H1 (cell line): ENCODE measurements at regions not wholly inside any gene's neighbourhood (a gene's known extent, or its start where the extent isn't known, plus 50 kb on each side); places are given as distances from the start of the nearest gene placed in this dataset.
"Not testable (repeated sequence)": the region's sequence is repeated elsewhere in the genome, so short reads cannot be mapped to it uniquely, and the experiment has no call there.

Source experiments
- CTCF ChIA-PET: fragments of 300-600 bp; sonication (Branson Sonifier 250); formaldehyde crosslinking; loops from one replicate; lab custom pipeline; 2021; ENCODE audit not compliant: partially characterized antibody; lab: Charles Lee
- POLR2A ChIA-PET: fragments of 300-600 bp; sonication (Branson Sonifier 250); formaldehyde crosslinking; loops from one replicate; lab custom pipeline; 2021; ENCODE audit warnings: inconsistent platforms; ENCODE audit not compliant: partially characterized antibody; lab: Charles Lee
- DNase-seq, 2 experiments: peaks; one replicate each; pipeline versions ENCODE4 v3.0.0 to v3.0.0-alpha.2; 2010 to 2022; ENCODE audit warnings: low spot score in 2 of 2, low read depth in 1 of 2, mixed read lengths in 1 of 2
- FAIRE-seq: peaks from 2 replicates; lab custom pipeline; 2011; peaks lifted over from hg19 to GRCh38; lab: Jason Lieb, UNC
- H2AFZ ChIP-seq: 2 replicates; pipeline ENCODE4 v1.8.1; 2012; ENCODE audit warnings: low read length, inconsistent platforms
- H2AK5ac ChIP-seq: 2 replicates; pipeline ENCODE4 v1.6.1; 2013; ENCODE audit warnings: low read depth, low read length
- H2BK120ac ChIP-seq: replicated peaks from 2 replicates; pipeline ENCODE3; 2013; ENCODE audit warnings: low read depth, low read length, inconsistent platforms
- H2BK12ac ChIP-seq: 2 replicates; pipeline ENCODE4 v1.6.1; 2013; ENCODE audit warnings: low read depth, low read length
- H2BK15ac ChIP-seq: 2 replicates; pipeline ENCODE4 v1.6.1; 2013; ENCODE audit warnings: low read length
- H2BK20ac ChIP-seq: 2 replicates; pipeline ENCODE4 v1.6.1; 2013; ENCODE audit warnings: low read length
- H2BK5ac ChIP-seq: 2 replicates; pipeline ENCODE4 v1.6.1; 2013; ENCODE audit warnings: low read depth, low read length
- H3K14ac ChIP-seq: 2 replicates; pipeline ENCODE4 v1.6.1; 2013; ENCODE audit warnings: inconsistent platforms; ENCODE audit not compliant: insufficient read length
- H3K18ac ChIP-seq: 2 replicates; pipeline ENCODE4 v1.6.1; 2013; ENCODE audit warnings: low read length; ENCODE audit errors: extremely low read depth
- H3K23ac ChIP-seq: 2 replicates; pipeline ENCODE4 v1.6.1; 2013; ENCODE audit warnings: inconsistent platforms; ENCODE audit not compliant: insufficient read length
- H3K23me2 ChIP-seq: 2 replicates; pipeline ENCODE4 v1.6.1; 2013; ENCODE audit warnings: low read depth, low read length
- H3K27ac ChIP-seq: 2 replicates; pipeline ENCODE4 v1.6.1; 2011; ENCODE audit warnings: low read depth, low read length, inconsistent platforms
- H3K27me3 ChIP-seq, 4 experiments: replicated peaks in 1 of 4; 1 replicate in 1 of 4; 2 replicates in 3 of 4; pipeline versions ENCODE4 v1.6.1 to v1.8.1; 2011 to 2013; ENCODE audit warnings: low read length in 3 of 4, mild to moderate bottlenecking in 3 of 4, inconsistent platforms in 2 of 4, mixed read lengths in 2 of 4, moderate library complexity in 1 of 4; ENCODE audit not compliant: control insufficient read depth in 3 of 4, insufficient read depth in 3 of 4; ENCODE audit errors: extremely low read depth in 1 of 4
- H3K36me3 ChIP-seq, 4 experiments: 2 replicates each; pipeline versions ENCODE4 v1.6.1 to v1.8.1; 2011 to 2013; ENCODE audit warnings: mild to moderate bottlenecking in 4 of 4, low read length in 3 of 4, moderate library complexity in 2 of 4, control low read depth in 1 of 4, inconsistent platforms in 1 of 4; ENCODE audit not compliant: insufficient read depth in 4 of 4, control insufficient read depth in 2 of 4
- H3K4ac ChIP-seq: replicated peaks from 2 replicates; pipeline ENCODE3; 2013; ENCODE audit warnings: low read length, low read depth, mixed read lengths, inconsistent platforms; ENCODE audit not compliant: insufficient read length
- H3K4me1 ChIP-seq, 4 experiments: replicated peaks in 1 of 4; 1 replicate in 1 of 4; 2 replicates in 3 of 4; pipeline versions ENCODE4 v1.6.1 to v1.8.1; 2011 to 2013; ENCODE audit warnings: low read length in 3 of 4, inconsistent platforms in 2 of 4, mixed read lengths in 1 of 4; ENCODE audit not compliant: insufficient read depth in 4 of 4, control insufficient read depth in 3 of 4
- H3K4me2 ChIP-seq, 2 experiments: 2 replicates each; pipeline versions ENCODE4 v1.6.1 to v1.8.1; 2011 to 2013; ENCODE audit warnings: low read depth in 2 of 2, low read length in 2 of 2, control low read depth in 1 of 2, inconsistent platforms in 1 of 2, mild to moderate bottlenecking in 1 of 2; ENCODE audit not compliant: insufficient read depth in 1 of 2
- H3K4me3 ChIP-seq, 4 experiments: fragments of 200-600, 300-600 bp in 1 of 4; sonication (generic), shearing (Covaris generic), sonication (Bioruptor Twin) in 1 of 4; 2 replicates each; pipeline versions ENCODE4 v1.5.1 to v1.8.1; 2011 to 2016; ENCODE audit warnings: low read length in 4 of 4, low read depth in 3 of 4, control low read depth in 2 of 4, inconsistent platforms in 2 of 4, mild to moderate bottlenecking in 2 of 4, mixed read lengths in 1 of 4, moderate library complexity in 1 of 4; ENCODE audit not compliant: insufficient read depth in 2 of 4; ENCODE audit errors: extremely low read depth in 1 of 4
- H3K56ac ChIP-seq: replicated peaks from 2 replicates; pipeline ENCODE3; 2013; ENCODE audit warnings: low read depth, mild to moderate bottlenecking, mixed read lengths, low read length, inconsistent platforms; ENCODE audit not compliant: insufficient read length
- H3K79me1 ChIP-seq: 2 replicates; pipeline ENCODE4 v1.6.1; 2013; ENCODE audit warnings: low read depth, low read length, control low read depth
- H3K79me2 ChIP-seq, 2 experiments: 2 replicates each; pipeline versions ENCODE4 v1.6.1 to v1.8.1; 2012 to 2013; ENCODE audit warnings: low read length in 2 of 2, mild to moderate bottlenecking in 2 of 2, inconsistent platforms in 1 of 2; ENCODE audit not compliant: insufficient read depth in 2 of 2, control insufficient read depth in 1 of 2
- H3K9ac ChIP-seq, 4 experiments: replicated peaks in 1 of 4; 1 replicate in 1 of 4; 2 replicates in 3 of 4; pipeline versions ENCODE4 v1.6.1 to v1.8.1; 2011 to 2013; ENCODE audit warnings: low read depth in 3 of 4, low read length in 3 of 4, control low read depth in 2 of 4, mild to moderate bottlenecking in 2 of 4, moderate library complexity in 2 of 4, inconsistent platforms in 1 of 4; ENCODE audit errors: extremely low read depth in 1 of 4
- H3K9me3 ChIP-seq, 2 experiments: 2 replicates each; pipeline versions ENCODE4 v1.6.1 to v1.8.1; 2012 to 2013; ENCODE audit warnings: mild to moderate bottlenecking in 2 of 2, moderate library complexity in 2 of 2, control low read depth in 1 of 2, inconsistent platforms in 1 of 2, low read depth in 1 of 2, low read length in 1 of 2, mixed read lengths in 1 of 2; ENCODE audit not compliant: insufficient read depth in 2 of 2
- H4K20me1 ChIP-seq, 2 experiments: replicated peaks in 1 of 2; 2 replicates each; pipeline versions ENCODE3 to v1.8.1; 2011 to 2013; ENCODE audit warnings: inconsistent platforms in 2 of 2, low read length in 2 of 2, mild to moderate bottlenecking in 1 of 2; ENCODE audit not compliant: insufficient read depth in 2 of 2, control insufficient read depth in 1 of 2
- H4K5ac ChIP-seq: 2 replicates; pipeline ENCODE4 v1.6.1; 2013; ENCODE audit warnings: low read length, low read depth, mixed read lengths, inconsistent platforms; ENCODE audit not compliant: insufficient read length
- H4K8ac ChIP-seq: 2 replicates; pipeline ENCODE4 v1.8.0; 2013; ENCODE audit warnings: mild to moderate bottlenecking, moderate library complexity, low read length, inconsistent platforms; ENCODE audit not compliant: insufficient read depth; ENCODE audit errors: extremely low read depth
- H4K91ac ChIP-seq: replicated peaks from 2 replicates; pipeline ENCODE3; 2013; ENCODE audit warnings: low read length, mixed read lengths, inconsistent platforms; ENCODE audit not compliant: insufficient read length
- WGBS, 2 experiments: shearing (Covaris generic) in 1 of 2; methylation state at CpG; one replicate each; pipeline versions ENCODE4 v1.1.6 to v1.1.7; 2013 to 2015; ENCODE audit warnings: low lambda C conversion rate in 2 of 2, mixed read lengths in 2 of 2, inconsistent platforms in 1 of 2, low coverage in 1 of 2, missing lambda C conversion rate in 1 of 2; ENCODE audit not compliant: insufficient replicate concordance in 2 of 2, insufficient coverage in 1 of 2, insufficient read length in 1 of 2; ENCODE audit errors: extremely low coverage in 1 of 2, missing lambda C conversion rate in 1 of 2; 5-methylcytosine and 5-hydroxymethylcytosine counted together

- CTCF ChIA-PET, H2BK15ac ChIP-seq, H2AFZ ChIP-seq, H3K79me2 ChIP-seq, H4K91ac ChIP-seq, H3K4me2 ChIP-seq, H4K5ac ChIP-seq, H3K4me1 ChIP-seq, H3K79me1 ChIP-seq, H3K14ac ChIP-seq, H3K9me3 ChIP-seq, H4K8ac ChIP-seq, H3K9ac ChIP-seq, H3K23ac ChIP-seq, H3K56ac ChIP-seq, H3K18ac ChIP-seq, H4K20me1 ChIP-seq, DNase-seq, H2BK20ac ChIP-seq, H2AK5ac ChIP-seq, FAIRE-seq, H3K4me3 ChIP-seq, H3K27ac ChIP-seq, H3K4ac ChIP-seq, H3K27me3 ChIP-seq, H3K23me2 ChIP-seq, H2BK12ac ChIP-seq, H2BK120ac ChIP-seq, H3K36me3 ChIP-seq, POLR2A ChIA-PET, H2BK5ac ChIP-seq: not testable (repeated sequence)
- 83% methylated on average over 2 of the region's 8 CpGs; no CpG with 5 or more reads in 1 of the 2 experiments for WGBS, 2 experiments
Observed at GRCh38 chr17:16832853-16833252, 139.1 kb downstream of the TNFRSF13B start.

DNA sequence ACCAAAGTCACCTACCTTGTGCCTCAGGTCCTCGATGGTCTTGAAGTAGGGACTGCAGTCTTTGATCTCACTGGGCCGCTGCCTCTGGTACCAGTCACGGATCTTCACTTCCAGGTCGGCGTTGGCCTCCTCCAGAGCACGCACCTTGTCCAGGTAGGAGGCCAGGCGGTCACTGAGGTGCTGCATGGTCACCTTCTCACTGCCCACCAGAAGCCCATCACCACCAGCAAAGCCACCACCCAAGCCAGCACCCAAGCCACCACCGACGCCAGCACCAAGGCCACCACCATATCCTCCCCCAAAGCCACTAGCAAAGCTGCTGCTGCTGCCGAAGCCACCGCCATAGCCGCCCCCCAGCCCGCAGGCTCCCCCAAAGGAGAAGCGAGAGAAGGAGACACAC, 139.7 kb downstream of the TNFRSF13B start:
- H3K14ac ChIP-seq, H3K36me3 ChIP-seq, H3K23ac ChIP-seq, DNase-seq, POLR2A ChIA-PET, H2BK5ac ChIP-seq, H3K27me3 ChIP-seq, H3K4me1 ChIP-seq, H3K23me2 ChIP-seq, H3K4ac ChIP-seq, H2AK5ac ChIP-seq, CTCF ChIA-PET, H3K18ac ChIP-seq, H2BK15ac ChIP-seq, H4K91ac ChIP-seq, FAIRE-seq, H3K79me1 ChIP-seq, H3K9me3 ChIP-seq, H3K79me2 ChIP-seq, H3K4me2 ChIP-seq, H4K5ac ChIP-seq, H2BK120ac ChIP-seq, H3K4me3 ChIP-seq, H2AFZ ChIP-seq, H4K8ac ChIP-seq, H2BK20ac ChIP-seq, H4K20me1 ChIP-seq, H3K56ac ChIP-seq, H3K27ac ChIP-seq, H2BK12ac ChIP-seq, H3K9ac ChIP-seq: not testable (repeated sequence)
- no CpG with 5 or more reads among the region's 14 CpGs for WGBS, 2 experiments
